ENCODE measurements at regions not wholly inside any gene's neighbourhood (a gene's known extent, or its start where the extent isn't known, plus 50 kb on each side); places are given as distances from the start of the nearest gene placed in this dataset.

- no peak for DNase-seq (ENCODE audit: low read depth)
- H3K4me3 ChIP-seq (ENCODE audit: low read length), result no peak overlapping the region
- no peak for TF ChIP-seq CTCF (conservative IDR thresholded peaks at IDR 0.05; ENCODE audit: low read depth, low read length)
These were observed 793.1 kb downstream of the CDH9 start for GRCh38 chr5:26245321-26245720.

GRCh38 chr5:26239588-26239987 lies 798.8 kb downstream of the CDH9 start:
- no peak for TF ChIP-seq CTCF (conservative IDR thresholded peaks at IDR 0.05; ENCODE audit: low read depth, low read length)
- H3K4me3 ChIP-seq (ENCODE audit: low read length), result no peak overlapping the region
- DNase-seq (ENCODE audit: low read depth), result no peak

- TF ChIP-seq CTCF (conservative IDR thresholded peaks at IDR 0.05; ENCODE audit: low read depth, low read length), result no peak
These were observed 800.9 kb downstream of the CDH9 start for GRCh38 chr5:26237489-26237888.

GRCh38 chr5:26236936-26237335 lies 801.5 kb downstream of the CDH9 start:
- no peak overlapping the region for H3K4me3 ChIP-seq (ENCODE audit: low read length)
- no peak for DNase-seq (ENCODE audit: low read depth)
- TF ChIP-seq CTCF (conservative IDR thresholded peaks at IDR 0.05; ENCODE audit: low read depth, low read length), result no peak

More at GRCh38 chr5:26237489-26237888, 800.9 kb downstream of the CDH9 start:
- H3K4me3 ChIP-seq (ENCODE audit: low read length), result no peak overlapping the region
- no peak for DNase-seq (ENCODE audit: low read depth)

GRCh38 chr5:26232706-26233105 lies 805.7 kb downstream of the CDH9 start:
- no peak for TF ChIP-seq CTCF (conservative IDR thresholded peaks at IDR 0.05; ENCODE audit: low read depth, low read length)
- no peak overlapping the region for H3K4me3 ChIP-seq (ENCODE audit: low read length)
- no peak for DNase-seq (ENCODE audit: low read depth)

- DNase-seq (ENCODE audit: low read depth), result no peak
- TF ChIP-seq CTCF (conservative IDR thresholded peaks at IDR 0.05; ENCODE audit: low read depth, low read length), result no peak
- H3K4me3 ChIP-seq (ENCODE audit: low read length), result no peak overlapping the region
These were observed 807.1 kb downstream of the CDH9 start for GRCh38 chr5:26231316-26231715.

- no peak overlapping the region for H3K4me3 ChIP-seq (ENCODE audit: low read length)
- no peak for DNase-seq (ENCODE audit: low read depth)
- no peak for TF ChIP-seq CTCF (conservative IDR thresholded peaks at IDR 0.05; ENCODE audit: low read depth, low read length)
These were observed 808.5 kb downstream of the CDH9 start for GRCh38 chr5:26229848-26230247.

Data from retinal pigment epithelial cell (primary cell).